ENCODE measurements at regions not wholly inside any gene's neighbourhood (a gene's known extent, or its start where the extent isn't known, plus 50 kb on each side); places are given as distances from the start of the nearest gene placed in this dataset.

DNA sequence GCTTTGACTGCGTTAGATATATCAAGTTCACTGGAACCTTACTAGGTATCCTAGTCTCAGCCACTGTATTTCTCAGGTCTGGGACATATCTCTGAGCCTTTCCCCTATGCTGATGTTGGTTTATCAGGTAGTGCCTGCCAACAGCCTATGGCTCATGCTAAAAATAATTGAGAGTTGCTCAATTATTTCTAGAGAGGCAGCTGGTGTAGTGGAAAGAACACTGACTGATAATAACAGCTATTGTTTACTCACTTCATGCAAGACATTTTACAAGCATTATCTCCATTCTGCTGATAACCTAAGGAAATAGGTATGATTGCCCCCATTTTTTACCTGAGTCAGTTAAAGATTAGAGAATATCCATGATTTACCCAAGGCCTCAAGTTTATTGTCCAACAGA is 231.4 kb downstream of the LRRN1 start:
- POLR2A ChIA-PET = no interaction called here
- dilution Hi-C loops (cut with MboI; ENCODE audit: extremely low pct_ligation_motif_present, low sequenced_read_pairs) = no loop called here
- no TSS peak for BruUV-seq (replicated peaks)

More for the DNA sequence above, 231.4 kb downstream of the LRRN1 start:
- Histone ChIP-seq H3K9ac (replicated peaks; ENCODE audit: extremely low read depth, insufficient read depth, low read length) (no peak overlapping the region), H3K36me3 (ENCODE audit: control insufficient read depth in 2 of 2, extremely low read depth in 1 of 2, insufficient read depth in 2 of 2, low read length in 2 of 2) (no peaks in the 10 kb centered on the region), H3K4me2 (ENCODE audit: insufficient read depth, low read length) (no peak overlapping the region), H3K4me3 (replicated peaks in 1 of 3; ENCODE audit: insufficient read depth in 1 of 3, low read depth in 1 of 3, low read length in 3 of 3) (no peak overlapping the region), H3K79me2 (ENCODE audit: control insufficient read depth, insufficient read depth, low read length) (no peaks in the 10 kb centered on the region), H2AFZ (ENCODE audit: low read depth, low read length) (no peak overlapping the region), H4K20me1 (replicated peaks; ENCODE audit: control insufficient read depth, extremely low read depth, insufficient read depth, low read length) (no peaks in the 10 kb centered on the region), H3K4me1 (ENCODE audit: control insufficient read depth, extremely low read depth, insufficient read depth, low read length) (no peaks in the 10 kb centered on the region), H3K9me3 (replicated peaks; ENCODE audit: control insufficient read depth, insufficient read depth, low read length) (peaks cover 2% of the 10 kb centered on the region), H3K27me3 (ENCODE audit: control insufficient read depth in 2 of 2, insufficient read depth in 2 of 2, low read length in 2 of 2) (no peaks in the 10 kb centered on the region), H3K27ac (ENCODE audit: insufficient read depth, low read depth, low read length) (no peak overlapping the region), H3K9me1 (replicated peaks; ENCODE audit: control insufficient read depth, extremely low read depth, insufficient read depth, low read length) (no peaks in the 10 kb centered on the region)
- intact Hi-C loops (cut with micrococcal nuclease) = no loop called here
- DNase-seq (ENCODE audit: low read depth, low spot score) = no peak
- FAIRE-seq = no peak
- no peak for TF ChIP-seq MAX (IDR thresholded peaks at IDR 0.05; ENCODE audit: insufficient read depth, insufficient read length)
- no peak for TF ChIP-seq POLR2AphosphoS5 (IDR thresholded peaks at IDR 0.05; ENCODE audit: insufficient read depth, low read depth, low read length)
- TF ChIP-seq, protein P1, sequence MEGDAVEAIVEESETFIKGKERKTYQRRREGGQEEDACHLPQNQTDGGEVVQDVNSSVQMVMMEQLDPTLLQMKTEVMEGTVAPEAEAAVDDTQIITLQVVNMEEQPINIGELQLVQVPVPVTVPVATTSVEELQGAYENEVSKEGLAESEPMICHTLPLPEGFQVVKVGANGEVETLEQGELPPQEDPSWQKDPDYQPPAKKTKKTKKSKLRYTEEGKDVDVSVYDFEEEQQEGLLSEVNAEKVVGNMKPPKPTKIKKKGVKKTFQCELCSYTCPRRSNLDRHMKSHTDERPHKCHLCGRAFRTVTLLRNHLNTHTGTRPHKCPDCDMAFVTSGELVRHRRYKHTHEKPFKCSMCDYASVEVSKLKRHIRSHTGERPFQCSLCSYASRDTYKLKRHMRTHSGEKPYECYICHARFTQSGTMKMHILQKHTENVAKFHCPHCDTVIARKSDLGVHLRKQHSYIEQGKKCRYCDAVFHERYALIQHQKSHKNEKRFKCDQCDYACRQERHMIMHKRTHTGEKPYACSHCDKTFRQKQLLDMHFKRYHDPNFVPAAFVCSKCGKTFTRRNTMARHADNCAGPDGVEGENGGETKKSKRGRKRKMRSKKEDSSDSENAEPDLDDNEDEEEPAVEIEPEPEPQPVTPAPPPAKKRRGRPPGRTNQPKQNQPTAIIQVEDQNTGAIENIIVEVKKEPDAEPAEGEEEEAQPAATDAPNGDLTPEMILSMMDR (IDR thresholded peaks at IDR 0.05; ENCODE audit: extremely low read depth in 1 of 2, insufficient read depth in 1 of 2, low read depth in 1 of 2, low read length in 2 of 2) = no peak
- TF ChIP-seq MYC (IDR thresholded peaks at IDR 0.05; ENCODE audit: low read depth, low read length) = no peak
- TF ChIP-seq POLR2A (IDR thresholded peaks at IDR 0.05; ENCODE audit: low read depth, low read length) = no peak
- TF ChIP-seq JUN (IDR thresholded peaks at IDR 0.05; ENCODE audit: borderline replicate concordance, insufficient read depth, insufficient read length, low read depth) = no peak
- TF ChIP-seq EZH2 (IDR thresholded peaks at IDR 0.05; ENCODE audit: borderline replicate concordance, low read depth, low read length, severe bottlenecking) = no peak
- no peak for TF ChIP-seq FOS (IDR thresholded peaks at IDR 0.05; ENCODE audit: borderline replicate concordance, insufficient read depth, low read length)
- TF ChIP-seq GATA2 (IDR thresholded peaks at IDR 0.05; ENCODE audit: insufficient read depth, insufficient read length, low read depth, low read length) = no peak
- CTCF ChIA-PET = no interaction called here
